NOMO-1 (cell line): ENCODE measurements at regions not wholly inside any gene's neighbourhood (a gene's known extent, or its start where the extent isn't known, plus 50 kb on each side); places are given as distances from the start of the nearest gene placed in this dataset.
A peak's percentile ranks its signal among the peaks of the same experiment; 100 is the strongest.
"Not testable (repeated sequence)": the region's sequence is repeated elsewhere in the genome, so short reads cannot be mapped to it uniquely, and the experiment has no call there.

ENCODE experiments used
- DNase-seq, 2 experiments: peaks; one replicate each; lab custom pipeline; 2025; ENCODE audit not compliant: unreplicated experiment in 2 of 2; lab: John Stamatoyannopoulos, UW

DNA sequence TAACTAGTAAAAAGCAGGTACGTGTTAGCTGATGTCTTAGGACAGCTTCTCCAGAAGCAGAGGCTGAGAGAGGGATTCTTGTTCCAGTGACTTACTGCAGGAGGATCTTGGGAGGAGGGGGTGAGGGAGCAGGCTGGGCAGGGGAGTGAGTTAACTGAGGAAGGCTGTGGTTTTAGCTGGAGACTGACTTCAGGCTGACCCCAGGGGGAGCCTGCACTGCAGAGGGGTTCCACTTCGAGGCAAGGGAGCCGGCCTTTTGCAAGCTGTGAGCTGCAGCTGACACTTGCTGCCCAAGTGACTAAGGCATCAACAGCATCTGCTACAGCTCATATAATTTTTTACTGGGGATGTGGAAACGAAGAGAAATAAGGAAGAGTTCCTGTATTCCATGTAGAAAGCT is 50.4 kb upstream of the SOD1 start:
- no peak for DNase-seq

GRCh38 chr21:31607791-31608190 is 51.7 kb upstream of the SOD1 start:
- DNase-seq, result no peak

GRCh38 chr21:31606081-31606874 is 53.2 kb upstream of the SOD1 start:
- DNase-seq, result no peak

- DNase-seq, result peak; percentile 13 to 69
Measured at GRCh38 chr21:31604591-31605190, 54.8 kb upstream of the SOD1 start.

DNA sequence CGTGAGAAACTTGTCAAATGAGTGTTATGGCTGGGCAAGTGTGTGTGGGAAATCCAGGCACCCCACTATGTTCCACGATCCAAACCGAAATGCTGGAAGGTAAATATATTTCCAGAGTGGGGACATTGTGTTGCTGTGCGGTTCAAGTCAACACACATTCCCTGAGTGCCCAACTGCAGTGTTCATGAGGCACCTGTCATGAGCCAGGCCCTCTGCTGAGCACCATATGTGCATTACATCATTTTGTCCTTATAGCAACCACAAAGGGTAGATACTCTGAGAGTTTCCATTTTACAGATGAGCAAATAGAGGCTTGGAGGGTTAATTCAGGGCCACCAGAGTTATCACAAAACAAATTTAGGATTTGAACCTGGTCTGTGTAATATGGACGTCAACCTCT is 59.9 kb upstream of the SOD1 start:
- no peak for DNase-seq

DNA sequence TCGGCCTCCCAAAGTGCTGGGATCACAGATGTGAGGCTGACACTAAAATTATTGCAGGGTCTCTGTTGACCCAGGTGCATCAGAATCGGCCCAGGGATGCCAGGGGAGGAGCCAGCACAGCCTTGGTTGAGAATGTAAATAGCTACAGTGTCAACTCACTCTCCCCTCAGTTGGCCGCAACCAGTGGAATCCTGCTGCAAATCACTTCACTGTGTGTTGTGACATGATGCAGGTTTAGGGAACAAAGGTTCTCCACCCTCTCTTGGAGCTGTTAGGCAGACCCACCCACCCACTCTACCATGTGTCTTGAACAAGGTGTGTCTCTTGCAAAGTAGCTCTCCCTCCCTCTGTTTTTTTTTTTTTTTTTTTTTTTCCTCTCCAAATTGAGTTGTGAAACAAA is 60.5 kb upstream of the SOD1 start:
- no peak for DNase-seq

DNA sequence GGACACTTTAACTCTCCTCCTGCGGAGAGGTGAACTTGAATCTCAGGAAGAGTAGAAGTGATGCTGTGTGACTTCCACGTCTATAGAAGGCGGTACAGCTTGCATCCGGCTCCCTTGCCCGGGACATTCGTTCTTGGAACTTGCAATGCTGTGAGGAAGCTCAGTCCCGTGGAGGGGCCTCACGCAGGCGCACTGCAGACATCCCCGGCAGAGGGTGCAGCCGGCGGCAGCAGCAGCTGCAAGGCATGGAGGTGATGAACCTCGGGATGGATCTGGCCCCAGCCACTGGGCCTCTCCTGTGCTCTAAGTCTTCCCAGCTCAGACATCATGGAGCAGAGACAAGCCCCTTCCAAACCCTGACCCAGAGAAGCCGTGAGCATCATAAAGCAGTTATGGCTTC is 61.8 kb upstream of the SOD1 start:
- DNase-seq, result no peak

- DNase-seq, result no peak
Measured at GRCh38 chr21:31596055-31596454, 63.4 kb upstream of the SOD1 start.

- DNase-seq, result no peak
Measured at GRCh38 chr21:31594726-31595125, 64.8 kb upstream of the SOD1 start.

DNA sequence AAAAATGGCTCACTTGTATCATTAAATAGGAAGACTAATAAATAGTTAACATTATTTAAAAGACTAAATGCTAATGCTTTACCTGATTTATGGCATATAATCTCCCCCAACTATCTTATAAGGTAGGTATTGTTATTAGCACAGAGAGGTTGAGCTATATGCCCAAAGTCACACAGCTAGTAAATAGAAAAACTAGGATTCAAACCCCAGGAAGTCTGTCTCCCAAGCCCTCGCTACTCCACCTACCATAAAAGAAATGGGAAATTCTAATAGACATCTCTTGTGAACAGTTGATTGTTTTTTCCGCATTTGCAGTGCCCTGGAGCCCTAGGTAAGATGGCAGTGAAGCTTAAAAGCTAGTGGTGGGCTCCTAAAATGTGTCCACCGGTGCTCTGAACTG is 65.2 kb upstream of the SOD1 start:
- DNase-seq, result no peak

DNA sequence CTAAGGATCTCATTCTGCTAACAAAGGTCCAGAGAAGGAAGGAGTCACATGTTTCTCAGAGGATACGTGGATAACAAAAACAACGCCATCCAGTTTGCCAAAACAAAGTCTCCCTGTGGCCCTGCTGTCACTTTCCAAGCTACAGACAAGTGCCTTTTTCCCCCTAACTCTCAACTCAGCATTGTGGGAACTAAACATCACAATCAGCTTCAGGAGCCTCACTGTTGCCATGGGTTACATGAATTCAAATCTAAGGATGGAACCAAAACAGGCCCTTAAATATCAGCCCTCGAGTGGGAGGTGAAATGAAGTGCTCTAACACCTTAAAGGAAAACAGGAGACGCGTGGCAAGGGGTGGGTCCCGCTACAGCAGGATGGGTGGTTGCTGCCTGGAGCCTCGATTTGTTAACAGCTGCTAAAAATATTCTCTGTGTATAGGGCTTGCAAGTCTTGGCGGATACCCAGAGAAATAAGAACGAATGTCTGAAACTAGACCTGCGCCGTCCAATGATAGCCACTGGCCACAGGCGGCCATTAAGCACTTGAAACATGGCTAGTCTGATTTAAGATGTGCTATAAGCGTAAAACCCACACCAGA is 66.4 kb upstream of the SOD1 start:
- DNase-seq, result no peak

DNA sequence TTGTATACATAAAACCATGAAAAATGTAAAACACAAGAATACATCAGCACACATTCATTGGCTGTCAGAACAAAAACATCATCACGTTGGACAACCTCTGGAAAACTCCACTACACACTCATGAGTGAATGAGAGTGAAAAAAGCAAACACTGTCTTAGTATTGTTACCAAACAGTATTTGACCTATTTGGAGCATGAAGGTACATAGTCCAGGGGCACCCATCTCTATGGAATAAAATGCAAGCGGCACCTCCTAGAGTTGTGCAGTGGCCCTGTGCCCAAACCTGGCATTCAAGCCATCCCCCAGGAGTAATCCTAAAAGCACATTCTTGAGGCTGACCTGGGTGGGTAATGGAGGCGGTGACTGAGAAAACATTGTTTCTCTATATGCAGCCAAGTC is 67.0 kb upstream of the SOD1 start:
- no peak for DNase-seq

- DNase-seq, result no peak
Measured at GRCh38 chr21:31589820-31590219, 69.7 kb upstream of the SOD1 start.

DNA sequence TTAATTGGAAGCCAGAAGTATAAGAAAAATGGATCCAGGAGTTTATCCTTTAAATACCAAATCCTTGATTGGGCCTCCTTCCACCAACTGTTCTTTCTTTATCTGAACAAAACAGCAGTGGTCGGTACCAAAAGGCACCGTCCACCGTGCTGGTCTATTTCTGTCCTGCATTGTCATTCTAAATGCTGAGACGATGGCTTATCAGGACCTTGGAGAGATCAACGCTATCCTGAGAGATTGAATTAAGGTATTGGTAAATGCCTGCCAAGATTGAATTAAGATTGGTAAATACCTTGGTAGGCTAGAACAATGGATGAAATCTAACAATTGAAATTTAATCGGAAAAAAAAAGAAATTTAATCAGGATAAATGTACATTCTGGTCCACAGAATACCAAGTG is 73.4 kb upstream of the SOD1 start:
- DNase-seq, result no peak

DNA sequence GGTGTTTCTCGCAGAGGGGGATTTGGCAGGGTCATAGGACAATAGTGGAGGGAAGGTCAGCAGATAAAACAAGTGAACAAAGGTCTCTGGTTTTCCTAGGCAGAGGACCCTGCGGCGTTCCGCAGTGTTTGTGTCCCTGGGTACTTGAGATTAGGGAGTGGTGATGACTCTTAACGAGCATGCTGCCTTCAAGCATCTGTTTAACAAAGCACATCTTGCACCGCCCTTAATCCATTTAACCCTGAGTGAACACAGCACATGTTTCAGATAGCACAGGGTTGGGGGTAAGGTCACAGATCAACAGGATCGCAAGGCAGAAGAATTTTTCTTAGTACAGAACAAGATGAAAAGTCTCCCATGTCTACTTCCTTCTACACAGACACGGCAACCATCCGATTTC is 75.6 kb upstream of the SOD1 start:
- not testable (repeated sequence) for DNase-seq

DNA sequence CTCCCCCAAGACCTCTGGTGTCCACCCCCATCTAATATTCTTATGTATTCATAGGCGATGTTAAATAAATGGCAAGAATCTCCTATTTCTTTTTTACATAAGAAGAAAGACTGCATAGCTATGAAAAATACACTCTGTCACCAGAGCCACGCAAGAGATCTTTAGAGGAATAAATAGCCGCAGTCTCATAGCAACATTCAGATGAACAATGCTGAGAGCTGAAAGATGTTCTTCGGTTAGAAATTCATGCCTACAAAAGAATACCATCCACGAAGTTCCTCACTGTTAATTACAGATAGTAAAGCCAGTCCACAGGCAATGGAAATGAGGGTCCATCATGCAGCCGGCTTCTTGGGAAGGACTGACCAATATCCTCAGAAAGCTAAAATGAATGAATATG is 76.0 kb upstream of the SOD1 start:
- DNase-seq, result no peak

DNA sequence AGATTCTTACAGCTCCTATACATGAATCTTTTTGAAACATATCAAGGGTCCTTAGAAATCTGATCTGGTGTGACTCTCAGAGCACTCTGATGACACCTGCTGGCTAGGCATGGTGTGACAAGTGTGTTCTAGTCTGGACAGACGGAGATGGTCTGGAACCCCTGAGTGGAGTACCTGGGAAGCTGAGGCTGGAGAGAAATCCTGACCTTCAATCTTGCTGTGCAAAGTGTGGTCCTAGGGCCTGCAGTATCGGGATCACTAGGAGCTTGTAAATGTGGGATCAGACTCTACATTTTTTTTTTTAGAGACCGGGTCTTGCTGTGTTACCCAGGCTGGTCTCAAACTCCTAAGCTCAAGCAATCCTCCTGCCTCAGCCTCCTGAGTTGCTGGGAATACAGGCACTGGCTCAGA is 78.6 kb upstream of the SOD1 start:
- DNase-seq, result peak in 1 of 2 experiments; percentile 55

GRCh38 chr21:31577271-31577670 is 82.2 kb upstream of the SOD1 start:
- DNase-seq, result peak; percentile 4 to 31

DNA sequence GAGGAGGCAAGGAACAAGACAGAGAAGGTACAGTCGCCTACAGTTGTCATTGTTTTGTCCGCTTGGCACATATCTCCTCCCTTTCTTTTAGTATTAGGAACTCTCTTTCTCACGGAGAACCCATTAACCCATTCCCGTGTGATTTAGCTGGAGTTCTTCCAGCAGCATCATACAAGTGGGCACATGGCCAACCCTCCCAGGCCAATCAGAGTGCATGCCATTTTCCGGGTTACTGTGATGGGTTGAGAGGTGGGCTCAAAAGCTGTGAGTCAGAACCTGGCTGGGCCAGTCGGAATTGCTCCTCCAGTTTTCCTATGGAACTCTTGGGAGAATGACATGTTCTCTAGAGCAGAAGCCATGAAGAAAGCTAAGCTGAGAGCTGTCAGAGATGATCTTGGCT is 83.1 kb upstream of the SOD1 start:
- no peak for DNase-seq

- no peak for DNase-seq
Measured at GRCh38 chr21:31573217-31573616, 86.3 kb upstream of the SOD1 start.

GRCh38 chr21:31571879-31572278 is 87.6 kb upstream of the SOD1 start:
- DNase-seq, result no peak
